ENCODE measurements at regions not wholly inside any gene's neighbourhood (a gene's known extent, or its start where the extent isn't known, plus 50 kb on each side); places are given as distances from the start of the nearest gene placed in this dataset.

- H3F3A ChIP-seq (ENCODE audit: low read depth): no peaks in the 10 kb centered on the region
- H2AFZ ChIP-seq (ENCODE audit: low read length): no peak overlapping the region
- no peaks in the 10 kb centered on the region for H3K27me3 ChIP-seq (ENCODE audit: insufficient read depth, low read length, poor library complexity, severe bottlenecking)
- no peaks in the 10 kb centered on the region for H3K36me3 ChIP-seq (ENCODE audit: insufficient read depth, low read length)
- TF ChIP-seq, protein P1, sequence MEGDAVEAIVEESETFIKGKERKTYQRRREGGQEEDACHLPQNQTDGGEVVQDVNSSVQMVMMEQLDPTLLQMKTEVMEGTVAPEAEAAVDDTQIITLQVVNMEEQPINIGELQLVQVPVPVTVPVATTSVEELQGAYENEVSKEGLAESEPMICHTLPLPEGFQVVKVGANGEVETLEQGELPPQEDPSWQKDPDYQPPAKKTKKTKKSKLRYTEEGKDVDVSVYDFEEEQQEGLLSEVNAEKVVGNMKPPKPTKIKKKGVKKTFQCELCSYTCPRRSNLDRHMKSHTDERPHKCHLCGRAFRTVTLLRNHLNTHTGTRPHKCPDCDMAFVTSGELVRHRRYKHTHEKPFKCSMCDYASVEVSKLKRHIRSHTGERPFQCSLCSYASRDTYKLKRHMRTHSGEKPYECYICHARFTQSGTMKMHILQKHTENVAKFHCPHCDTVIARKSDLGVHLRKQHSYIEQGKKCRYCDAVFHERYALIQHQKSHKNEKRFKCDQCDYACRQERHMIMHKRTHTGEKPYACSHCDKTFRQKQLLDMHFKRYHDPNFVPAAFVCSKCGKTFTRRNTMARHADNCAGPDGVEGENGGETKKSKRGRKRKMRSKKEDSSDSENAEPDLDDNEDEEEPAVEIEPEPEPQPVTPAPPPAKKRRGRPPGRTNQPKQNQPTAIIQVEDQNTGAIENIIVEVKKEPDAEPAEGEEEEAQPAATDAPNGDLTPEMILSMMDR (conservative IDR thresholded peaks at IDR 0.05; ENCODE audit: low read length): no peak
- TF ChIP-seq EZH2phosphoT487 (IDR thresholded peaks at IDR 0.05; ENCODE audit: borderline replicate concordance): no peak
- H3K9me3 ChIP-seq (ENCODE audit: insufficient read depth, low read depth, low read length): peaks cover 2% of the 10 kb centered on the region; the same call in 1 of the 2 replicates
- H3K9me2 ChIP-seq (replicated peaks; ENCODE audit: low read depth, low read length): no peaks in the 10 kb centered on the region
- H4K20me1 ChIP-seq (ENCODE audit: insufficient read depth, low read length, poor library complexity, severe bottlenecking): no peaks in the 10 kb centered on the region
- no peak overlapping the region for H3K9ac ChIP-seq (ENCODE audit: low read depth, low read length, poor library complexity, severe bottlenecking)
- H3K79me2 ChIP-seq (ENCODE audit: insufficient read depth, low read length): no peaks in the 10 kb centered on the region
- H3K4me3 ChIP-seq (ENCODE audit: low read length, poor library complexity, severe bottlenecking): no peak overlapping the region
- no peak overlapping the region for H3K4me2 ChIP-seq (ENCODE audit: low read depth, low read length, poor library complexity, severe bottlenecking)
- no peaks in the 10 kb centered on the region for H3K4me1 ChIP-seq (ENCODE audit: insufficient read depth, low read length, poor library complexity, severe bottlenecking)
These were observed 787.7 kb downstream of the UQCRFS1 start for GRCh38 chr19:28425046-28425931.

GRCh38 chr19:28424662-28425045 lies 788.3 kb downstream of the UQCRFS1 start:
- no peak overlapping the region for H2AFZ ChIP-seq (ENCODE audit: low read length)
- no peak for TF ChIP-seq EZH2phosphoT487 (IDR thresholded peaks at IDR 0.05; ENCODE audit: borderline replicate concordance)
- TF ChIP-seq, protein P1 (conservative IDR thresholded peaks at IDR 0.05; ENCODE audit: low read length): no peak

GRCh38 chr19:28424077-28424476 lies 788.9 kb downstream of the UQCRFS1 start:
- Histone ChIP-seq H3K4me2 (ENCODE audit: low read depth, low read length, poor library complexity, severe bottlenecking) (no peak overlapping the region), H3F3A (ENCODE audit: low read depth) (no peaks in the 10 kb centered on the region), H3K4me3 (ENCODE audit: low read length, poor library complexity, severe bottlenecking) (no peak overlapping the region), H3K9me2 (replicated peaks; ENCODE audit: low read depth, low read length) (no peaks in the 10 kb centered on the region), H3K9ac (ENCODE audit: low read depth, low read length, poor library complexity, severe bottlenecking) (no peak overlapping the region), H3K36me3 (ENCODE audit: insufficient read depth, low read length) (no peaks in the 10 kb centered on the region), H4K20me1 (ENCODE audit: insufficient read depth, low read length, poor library complexity, severe bottlenecking) (no peaks in the 10 kb centered on the region), H3K4me1 (ENCODE audit: insufficient read depth, low read length, poor library complexity, severe bottlenecking) (no peaks in the 10 kb centered on the region), H3K9me3 (ENCODE audit: insufficient read depth, low read depth, low read length) (peaks cover 2% of the 10 kb centered on the region; the same call in 1 of the 2 replicates), H3K79me2 (ENCODE audit: insufficient read depth, low read length) (no peaks in the 10 kb centered on the region), H2AFZ (ENCODE audit: low read length) (no peak overlapping the region), H3K27me3 (ENCODE audit: insufficient read depth, low read length, poor library complexity, severe bottlenecking) (no peaks in the 10 kb centered on the region)
- TF ChIP-seq EZH2phosphoT487 (IDR thresholded peaks at IDR 0.05; ENCODE audit: borderline replicate concordance): no peak
- TF ChIP-seq, protein P1 (conservative IDR thresholded peaks at IDR 0.05; ENCODE audit: low read length): no peak

More at GRCh38 chr19:28424662-28425045, 788.3 kb downstream of the UQCRFS1 start:
- H3K9ac ChIP-seq (ENCODE audit: low read depth, low read length, poor library complexity, severe bottlenecking): no peak overlapping the region
- H3K36me3 ChIP-seq (ENCODE audit: insufficient read depth, low read length): no peaks in the 10 kb centered on the region
- H3K9me2 ChIP-seq (replicated peaks; ENCODE audit: low read depth, low read length): no peaks in the 10 kb centered on the region
- peaks cover 2% of the 10 kb centered on the region; the same call in 1 of the 2 replicates for H3K9me3 ChIP-seq (ENCODE audit: insufficient read depth, low read depth, low read length)
- H3K27me3 ChIP-seq (ENCODE audit: insufficient read depth, low read length, poor library complexity, severe bottlenecking): no peaks in the 10 kb centered on the region
- no peaks in the 10 kb centered on the region for H4K20me1 ChIP-seq (ENCODE audit: insufficient read depth, low read length, poor library complexity, severe bottlenecking)
- H3K79me2 ChIP-seq (ENCODE audit: insufficient read depth, low read length): no peaks in the 10 kb centered on the region
- H3F3A ChIP-seq (ENCODE audit: low read depth): no peaks in the 10 kb centered on the region
- no peaks in the 10 kb centered on the region for H3K4me1 ChIP-seq (ENCODE audit: insufficient read depth, low read length, poor library complexity, severe bottlenecking)
- H3K4me2 ChIP-seq (ENCODE audit: low read depth, low read length, poor library complexity, severe bottlenecking): no peak overlapping the region
- no peak overlapping the region for H3K4me3 ChIP-seq (ENCODE audit: low read length, poor library complexity, severe bottlenecking)

Data from Loucy (cell line).